ENCODE measurements at regions not wholly inside any gene's neighbourhood (a gene's known extent, or its start where the extent isn't known, plus 50 kb on each side); places are given as distances from the start of the nearest gene placed in this dataset.
A peak's percentile ranks its signal among the peaks of the same experiment; 100 is the strongest.
"Not testable (repeated sequence)": the region's sequence is repeated elsewhere in the genome, so short reads cannot be mapped to it uniquely, and the experiment has no call there.

- DNase-seq (ENCODE audit: low read depth in 4 of 4, low spot score in 3 of 4) = no peak
Observed at GRCh38 chr21:28617300-28617699, 375.4 kb downstream of the LTN1 start.

GRCh38 chr21:28615276-28615675 lies 377.4 kb downstream of the LTN1 start:
- DNase-seq (ENCODE audit: low read depth in 4 of 4, low spot score in 3 of 4) = no peak

GRCh38 chr21:28614791-28615190 lies 377.9 kb downstream of the LTN1 start:
- DNase-seq (ENCODE audit: low read depth in 4 of 4, low spot score in 3 of 4) = no peak

GRCh38 chr21:28608646-28609045 lies 384.0 kb downstream of the LTN1 start:
- DNase-seq (ENCODE audit: low read depth in 4 of 4, low spot score in 3 of 4) = no peak

GRCh38 chr21:28607545-28607944 lies 385.1 kb downstream of the LTN1 start:
- no peak for DNase-seq (ENCODE audit: low read depth in 4 of 4, low spot score in 3 of 4)

- no peak for DNase-seq (ENCODE audit: low read depth in 4 of 4, low spot score in 3 of 4)
Observed at GRCh38 chr21:28604946-28605537, 387.6 kb downstream of the LTN1 start.

- DNase-seq (ENCODE audit: low read depth in 4 of 4, low spot score in 3 of 4) = no peak
Observed at GRCh38 chr21:28602546-28602945, 390.1 kb downstream of the LTN1 start.

- no peak for DNase-seq (ENCODE audit: low read depth in 4 of 4, low spot score in 3 of 4)
Observed at GRCh38 chr21:28598214-28598613, 394.5 kb downstream of the LTN1 start.

- DNase-seq (ENCODE audit: low read depth in 4 of 4, low spot score in 3 of 4) = peak in 2 of 4 donors; percentile 11 to 18
Observed at GRCh38 chr21:28592205-28592865, 400.3 kb downstream of the LTN1 start.

- no peak for DNase-seq (ENCODE audit: low read depth in 4 of 4, low spot score in 3 of 4)
Observed at GRCh38 chr21:28590676-28591075, 402.0 kb downstream of the LTN1 start.

- no peak for DNase-seq (ENCODE audit: low read depth in 4 of 4, low spot score in 3 of 4)
Observed at GRCh38 chr21:28590026-28590425, 402.7 kb downstream of the LTN1 start.

- DNase-seq (ENCODE audit: low read depth in 4 of 4, low spot score in 3 of 4) = no peak
Observed at GRCh38 chr21:28588997-28589396, 403.7 kb downstream of the LTN1 start.

- no peak for DNase-seq (ENCODE audit: low read depth in 4 of 4, low spot score in 3 of 4)
Observed at GRCh38 chr21:28587748-28588147, 404.9 kb downstream of the LTN1 start.

- DNase-seq (ENCODE audit: low read depth in 4 of 4, low spot score in 3 of 4) = no peak
Observed at GRCh38 chr21:28581976-28582375, 410.7 kb downstream of the LTN1 start.

GRCh38 chr21:28581311-28581731 lies 411.4 kb downstream of the LTN1 start:
- DNase-seq (ENCODE audit: low read depth in 4 of 4, low spot score in 3 of 4) = not testable (repeated sequence)

- DNase-seq (ENCODE audit: low read depth in 4 of 4, low spot score in 3 of 4) = no peak
Observed at GRCh38 chr21:28580585-28580984, 412.1 kb downstream of the LTN1 start.

- no peak for DNase-seq (ENCODE audit: low read depth in 4 of 4, low spot score in 3 of 4)
Observed at GRCh38 chr21:28579986-28580550, 412.6 kb downstream of the LTN1 start.

- DNase-seq (ENCODE audit: low read depth in 4 of 4, low spot score in 3 of 4) = no peak
Observed at GRCh38 chr21:28568692-28569091, 424.0 kb downstream of the LTN1 start.

GRCh38 chr21:28563933-28564332 lies 428.7 kb downstream of the LTN1 start:
- not testable (repeated sequence) for DNase-seq (ENCODE audit: low read depth in 4 of 4, low spot score in 3 of 4)

- DNase-seq (ENCODE audit: low read depth in 4 of 4, low spot score in 3 of 4) = no peak
Observed at GRCh38 chr21:28561772-28562171, 430.9 kb downstream of the LTN1 start.

- no peak for DNase-seq (ENCODE audit: low read depth in 4 of 4, low spot score in 3 of 4)
Observed at GRCh38 chr21:28554660-28555475, 437.8 kb downstream of the LTN1 start.
